ENCODE measurements at regions not wholly inside any gene's neighbourhood (a gene's known extent, or its start where the extent isn't known, plus 50 kb on each side); places are given as distances from the start of the nearest gene placed in this dataset.
"Not testable (repeated sequence)": the region's sequence is repeated elsewhere in the genome, so short reads cannot be mapped to it uniquely, and the experiment has no call there.

- H3K27ac Mint-ChIP-seq; H3K36me3 Mint-ChIP-seq (ENCODE audit: low read depth); H3K4me3 Mint-ChIP-seq; H3K9me3 Mint-ChIP-seq; CTCF ChIA-PET; H3K4me1 Mint-ChIP-seq (ENCODE audit: low read depth); H3K27me3 Mint-ChIP-seq (ENCODE audit: low read depth); DNase-seq: not testable (repeated sequence)
- intact Hi-C loops (cut with micrococcal nuclease): loop anchor here (5.0 kb wide), 1 partner anchor 289 kb away; no protein-coding TSS in a partner anchor
Observed at GRCh38 chr7:55721004-55721403, 141.5 kb downstream of the SEPTIN14 start.

DNA sequence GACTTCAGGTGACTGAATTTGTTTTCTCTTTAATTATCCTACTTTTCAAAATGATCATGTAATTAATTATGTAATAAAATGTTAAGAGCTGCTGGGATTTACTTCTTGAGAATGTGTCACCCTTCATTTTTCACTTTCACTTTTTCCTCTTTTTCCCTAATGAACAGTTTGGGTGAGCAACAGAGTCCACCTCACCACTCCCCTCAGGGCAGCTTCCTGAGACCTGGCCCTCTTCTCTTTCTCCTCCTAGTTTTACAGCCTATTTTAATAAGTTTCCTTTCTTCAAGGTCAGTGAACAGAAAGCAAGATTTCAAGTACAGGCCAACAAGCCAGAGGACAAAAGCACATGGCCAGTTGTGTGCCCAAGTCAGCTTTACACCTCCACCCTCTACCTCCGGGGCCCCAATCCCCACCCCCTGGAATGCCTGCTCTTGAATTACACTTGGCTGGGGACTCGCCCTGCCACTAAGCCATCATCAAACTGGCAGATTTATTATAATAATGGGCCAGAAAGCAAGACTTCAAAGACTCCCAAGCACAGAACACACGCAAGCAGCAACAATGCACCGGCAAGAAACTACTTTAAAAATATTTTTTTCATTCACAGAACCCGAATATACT lies 143.1 kb upstream of the VOPP1 start:
- H3K9me3 Mint-ChIP-seq; DNase-seq; H3K36me3 Mint-ChIP-seq (ENCODE audit: low read depth); intact Hi-C loops (cut with micrococcal nuclease); H3K27me3 Mint-ChIP-seq (ENCODE audit: low read depth); H3K4me1 Mint-ChIP-seq (ENCODE audit: low read depth); H3K27ac Mint-ChIP-seq; H3K4me3 Mint-ChIP-seq; CTCF ChIA-PET: not testable (repeated sequence)

DNA sequence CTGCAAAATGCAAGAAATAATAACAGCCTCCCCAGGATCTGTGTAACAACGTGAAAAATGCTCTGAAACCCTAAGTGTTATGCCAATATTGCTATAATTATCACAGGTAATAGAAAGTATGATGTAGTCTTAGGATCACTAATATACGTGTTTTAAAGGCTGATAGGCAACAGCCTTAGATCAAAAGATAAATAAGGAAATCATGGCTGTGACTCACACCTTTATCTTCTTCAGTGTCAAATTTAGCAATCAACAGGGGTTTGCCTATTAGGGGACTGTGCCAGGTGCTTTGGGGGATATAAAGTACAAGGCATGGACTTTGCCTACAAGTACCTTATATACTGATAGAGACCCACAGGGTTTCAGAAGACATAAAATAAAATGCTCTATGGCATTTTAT lies 142.1 kb upstream of the VOPP1 start:
- H3K4me3 Mint-ChIP-seq; CTCF ChIA-PET; H3K9me3 Mint-ChIP-seq; H3K27me3 Mint-ChIP-seq (ENCODE audit: low read depth); H3K36me3 Mint-ChIP-seq (ENCODE audit: low read depth); DNase-seq; H3K4me1 Mint-ChIP-seq (ENCODE audit: low read depth); H3K27ac Mint-ChIP-seq; intact Hi-C loops (cut with micrococcal nuclease): not testable (repeated sequence)

DNA sequence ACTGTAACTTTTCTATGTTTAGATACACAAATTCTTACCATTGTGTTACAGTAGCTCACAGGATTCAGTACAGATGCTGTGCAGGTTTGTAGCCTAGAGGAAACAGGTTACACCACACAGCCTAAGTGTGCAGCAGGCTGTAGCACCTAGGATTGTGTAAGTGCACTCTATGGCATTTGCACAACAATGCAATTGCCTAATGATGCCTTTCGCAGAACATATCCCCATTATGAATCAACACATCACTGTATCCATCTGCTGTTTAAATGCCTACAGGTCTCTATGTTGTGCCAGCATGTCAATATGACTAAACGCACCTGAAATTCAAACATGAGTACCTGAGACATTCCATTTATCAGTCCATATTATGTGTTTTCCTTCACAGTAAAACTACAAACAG lies 138.0 kb upstream of the VOPP1 start:
- H3K4me1 Mint-ChIP-seq (ENCODE audit: low read depth); H3K4me3 Mint-ChIP-seq; H3K36me3 Mint-ChIP-seq (ENCODE audit: low read depth); H3K27me3 Mint-ChIP-seq (ENCODE audit: low read depth); H3K27ac Mint-ChIP-seq; intact Hi-C loops (cut with micrococcal nuclease); CTCF ChIA-PET; H3K9me3 Mint-ChIP-seq; DNase-seq: not testable (repeated sequence)

DNA sequence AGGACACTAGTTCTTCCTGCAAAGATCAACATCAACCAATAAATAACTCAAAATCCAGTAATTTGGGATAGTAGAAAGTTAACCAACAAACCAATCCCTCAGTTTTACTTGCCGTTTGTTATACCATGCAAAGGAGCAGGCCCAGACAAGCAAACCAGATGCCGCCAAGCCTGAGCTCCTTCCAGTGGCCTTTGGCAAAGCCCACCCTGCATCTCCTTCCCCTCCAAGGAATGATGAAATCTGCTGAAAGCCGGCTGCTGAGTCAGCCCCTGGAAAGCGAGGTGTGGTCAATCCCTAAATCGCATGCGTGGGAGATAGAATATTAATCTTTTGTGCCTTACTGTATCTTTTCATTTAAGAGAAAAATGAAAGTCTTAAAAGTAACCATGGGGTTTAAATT lies 135.7 kb upstream of the VOPP1 start:
- H3K4me3 Mint-ChIP-seq; H3K36me3 Mint-ChIP-seq (ENCODE audit: low read depth); DNase-seq; H3K4me1 Mint-ChIP-seq (ENCODE audit: low read depth); intact Hi-C loops (cut with micrococcal nuclease); CTCF ChIA-PET; H3K9me3 Mint-ChIP-seq; H3K27me3 Mint-ChIP-seq (ENCODE audit: low read depth); H3K27ac Mint-ChIP-seq: not testable (repeated sequence)

DNA sequence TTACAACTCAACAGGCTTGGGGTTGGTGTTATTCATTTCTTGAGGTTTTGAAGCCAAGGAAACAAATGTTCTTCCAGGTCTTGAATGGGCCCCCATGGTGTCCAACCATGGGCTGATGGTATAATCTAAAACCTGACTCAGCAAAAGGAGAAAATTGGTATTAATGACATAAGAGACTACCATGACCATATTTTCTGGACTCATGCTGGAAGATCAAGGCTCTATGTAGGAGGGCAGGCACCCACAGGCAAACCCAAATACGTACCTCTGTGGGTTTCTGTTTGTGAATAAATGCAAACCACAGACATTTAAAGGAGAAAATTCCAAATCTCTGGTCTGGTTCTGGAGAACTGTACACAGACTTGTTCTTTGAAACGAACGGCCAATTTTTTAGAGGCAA lies 135.1 kb upstream of the VOPP1 start:
- H3K27me3 Mint-ChIP-seq (ENCODE audit: low read depth); DNase-seq; CTCF ChIA-PET; H3K4me1 Mint-ChIP-seq (ENCODE audit: low read depth); H3K27ac Mint-ChIP-seq; H3K4me3 Mint-ChIP-seq; H3K9me3 Mint-ChIP-seq; intact Hi-C loops (cut with micrococcal nuclease); H3K36me3 Mint-ChIP-seq (ENCODE audit: low read depth): not testable (repeated sequence)

- H3K36me3 Mint-ChIP-seq (ENCODE audit: low read depth); DNase-seq; H3K4me1 Mint-ChIP-seq (ENCODE audit: low read depth); H3K27ac Mint-ChIP-seq; H3K4me3 Mint-ChIP-seq; CTCF ChIA-PET; intact Hi-C loops (cut with micrococcal nuclease); H3K9me3 Mint-ChIP-seq; H3K27me3 Mint-ChIP-seq (ENCODE audit: low read depth): not testable (repeated sequence)
Observed at GRCh38 chr7:55706451-55707195, 134.3 kb upstream of the VOPP1 start.

- H3K27ac Mint-ChIP-seq; H3K36me3 Mint-ChIP-seq (ENCODE audit: low read depth); H3K4me3 Mint-ChIP-seq; H3K9me3 Mint-ChIP-seq; DNase-seq; H3K27me3 Mint-ChIP-seq (ENCODE audit: low read depth); H3K4me1 Mint-ChIP-seq (ENCODE audit: low read depth); intact Hi-C loops (cut with micrococcal nuclease); CTCF ChIA-PET: not testable (repeated sequence)
Observed at GRCh38 chr7:55705728-55706450, 133.6 kb upstream of the VOPP1 start.

- H3K9me3 Mint-ChIP-seq; H3K4me1 Mint-ChIP-seq (ENCODE audit: low read depth); DNase-seq; H3K27ac Mint-ChIP-seq; CTCF ChIA-PET; H3K36me3 Mint-ChIP-seq (ENCODE audit: low read depth); H3K4me3 Mint-ChIP-seq; H3K27me3 Mint-ChIP-seq (ENCODE audit: low read depth); intact Hi-C loops (cut with micrococcal nuclease): not testable (repeated sequence)
Observed at GRCh38 chr7:55702831-55703230, 130.5 kb upstream of the VOPP1 start.

DNA sequence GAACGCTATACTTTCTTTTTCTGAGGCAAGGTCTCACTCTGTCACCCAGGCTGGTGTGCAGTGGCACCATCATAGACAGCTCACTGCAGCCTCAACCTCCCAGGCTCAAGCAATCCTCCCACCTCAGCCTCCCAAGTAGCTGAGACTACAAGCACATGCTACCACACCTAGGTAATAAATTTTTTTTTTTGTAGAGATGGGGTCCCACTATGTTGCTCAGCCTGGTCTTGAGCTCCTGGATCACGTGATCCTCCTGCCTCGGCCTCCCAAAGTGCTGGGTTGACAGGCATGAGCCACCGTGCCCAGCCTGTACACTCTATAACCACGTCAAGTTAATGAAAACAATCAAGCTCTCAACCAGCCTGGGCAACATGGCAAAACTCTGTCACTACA lies 127.1 kb upstream of the VOPP1 start:
- intact Hi-C loops (cut with micrococcal nuclease); H3K9me3 Mint-ChIP-seq; H3K27me3 Mint-ChIP-seq (ENCODE audit: low read depth): not testable (repeated sequence)

DNA sequence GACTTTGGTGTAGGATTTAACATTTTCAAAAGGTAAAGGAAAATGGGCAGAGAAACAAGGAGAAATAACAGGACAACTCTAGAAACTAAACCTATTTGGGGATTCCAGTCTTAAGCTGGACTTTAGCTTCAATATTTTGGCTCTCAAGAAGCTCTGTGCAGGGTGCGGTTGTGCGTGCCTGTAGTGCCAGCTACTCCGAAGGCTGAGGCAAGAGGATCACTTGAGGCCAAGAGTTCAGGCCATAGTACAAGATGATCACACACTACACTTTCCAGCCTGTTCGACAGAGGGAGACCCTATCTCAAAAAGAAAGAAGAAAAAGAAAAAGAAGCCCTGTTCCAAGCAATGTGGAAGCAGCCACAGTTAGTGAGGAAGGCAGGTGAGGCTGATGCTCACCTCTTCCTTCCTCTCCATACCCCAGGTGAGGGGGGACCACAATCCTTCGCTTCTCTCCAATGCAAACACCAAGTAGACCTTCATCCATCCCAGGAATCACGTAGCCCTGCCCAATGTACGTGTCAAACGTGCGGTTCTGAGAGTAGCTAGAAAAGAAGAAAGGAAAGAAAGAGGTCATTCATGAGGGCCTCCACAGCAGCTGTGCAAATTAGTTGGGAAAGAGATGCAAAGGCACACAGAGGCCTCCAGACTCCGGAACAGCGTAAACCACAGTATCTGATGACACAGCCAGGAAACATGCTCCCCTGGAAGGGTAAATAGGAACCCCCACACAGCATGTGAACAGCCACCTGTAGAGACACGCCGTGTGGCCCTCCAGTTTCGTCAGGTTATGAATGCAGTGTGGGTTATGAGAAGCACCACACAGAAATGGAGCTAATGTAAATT lies 126.5 kb upstream of the VOPP1 start:
- H3K36me3 Mint-ChIP-seq (ENCODE audit: low read depth); H3K27ac Mint-ChIP-seq; H3K4me1 Mint-ChIP-seq (ENCODE audit: low read depth); H3K4me3 Mint-ChIP-seq; intact Hi-C loops (cut with micrococcal nuclease); H3K9me3 Mint-ChIP-seq; H3K27me3 Mint-ChIP-seq (ENCODE audit: low read depth); CTCF ChIA-PET: not testable (repeated sequence)
- peak; percentile 51 for DNase-seq

More for the DNA sequence above, 127.1 kb upstream of the VOPP1 start:
- H3K27ac Mint-ChIP-seq; H3K4me3 Mint-ChIP-seq; H3K36me3 Mint-ChIP-seq (ENCODE audit: low read depth); H3K4me1 Mint-ChIP-seq (ENCODE audit: low read depth); DNase-seq; CTCF ChIA-PET: not testable (repeated sequence)

DNA sequence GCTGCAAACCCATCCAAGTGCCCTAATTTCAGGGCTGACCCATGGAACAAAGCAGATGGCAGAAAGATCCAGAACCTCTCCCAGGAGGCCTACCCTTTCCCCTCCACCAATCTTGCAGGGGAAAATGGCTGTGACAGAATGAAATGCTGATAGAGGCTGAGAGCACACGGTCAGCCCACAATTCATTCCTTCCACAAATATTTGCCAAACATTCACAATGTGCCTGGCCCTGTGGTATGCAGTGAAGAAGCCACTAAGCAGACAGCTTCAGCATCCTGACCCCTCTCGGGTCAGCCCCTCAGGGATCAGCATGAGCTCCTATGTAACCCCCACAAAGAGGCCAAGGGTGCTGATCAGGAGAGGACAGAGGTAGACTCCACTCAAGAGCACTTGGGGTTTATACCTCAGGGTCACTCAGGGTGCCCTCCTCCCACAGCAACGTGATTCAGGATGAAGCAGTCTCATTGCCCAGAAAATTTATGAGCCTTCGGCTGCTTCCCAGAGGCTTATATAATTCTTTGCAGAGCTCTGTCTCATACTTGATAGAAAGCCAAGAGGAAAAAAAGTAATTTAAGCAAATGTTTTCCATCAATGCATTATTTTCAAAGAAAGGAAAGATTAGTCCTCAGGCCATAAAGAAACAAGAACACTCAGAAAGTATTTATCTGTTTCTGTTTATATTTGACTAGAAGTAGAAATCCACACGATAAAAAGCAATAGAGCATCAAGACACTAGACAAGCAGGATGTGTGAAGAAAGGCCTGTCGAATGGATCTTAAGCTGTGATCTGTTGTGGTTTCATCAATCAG lies 123.8 kb upstream of the VOPP1 start:
- DNase-seq; H3K4me1 Mint-ChIP-seq (ENCODE audit: low read depth); intact Hi-C loops (cut with micrococcal nuclease); H3K9me3 Mint-ChIP-seq; H3K36me3 Mint-ChIP-seq (ENCODE audit: low read depth); H3K4me3 Mint-ChIP-seq; CTCF ChIA-PET; H3K27me3 Mint-ChIP-seq (ENCODE audit: low read depth); H3K27ac Mint-ChIP-seq: not testable (repeated sequence)
